Esophagus muscularis mucosa (tissue), 4 donors: ENCODE measurements at regions not wholly inside any gene's neighbourhood (a gene's known extent, or its start where the extent isn't known, plus 50 kb on each side); places are given as distances from the start of the nearest gene placed in this dataset.

Source experiments
- DNase-seq: peaks from one replicate; pipeline ENCODE4 v3.0.0-alpha.2; 2017; ENCODE audit errors: extremely low spot score
- H3K27ac ChIP-seq, 4 donors: fragments of 200-600 bp; sonication (generic); replicated peaks in 1 of 4; 1 replicate in 3 of 4; 2 replicates in 1 of 4; pipeline ENCODE4 v1.5.1; 2016 to 2019; ENCODE audit warnings: mild to moderate bottlenecking in 1 of 4
- H3K27me3 ChIP-seq, 4 donors: fragments of 200-600 bp; sonication (generic); one replicate each; pipeline versions ENCODE4 v1.5.1 to v1.6.0; 2016 to 2019
- H3K36me3 ChIP-seq, 4 donors: fragments of 200-600 bp; sonication (generic); one replicate each; pipeline ENCODE4 v1.5.1; 2016 to 2019
- H3K4me1 ChIP-seq, 4 donors: fragments of 200-600 bp; sonication (generic); one replicate each; pipeline ENCODE4 v1.5.1; 2016 to 2019
- H3K4me3 ChIP-seq, 4 donors: fragments of 200-600 bp; sonication (generic); 1 replicate in 2 of 4; 2 replicates in 2 of 4; pipeline ENCODE4 v1.5.1; 2016 to 2019; ENCODE audit warnings: mild to moderate bottlenecking in 4 of 4, moderate library complexity in 1 of 4
- H3K9me3 ChIP-seq, 4 donors: fragments of 200-600 bp; sonication (generic); 1 replicate in 3 of 4; 2 replicates in 1 of 4; pipeline ENCODE4 v1.5.1; 2016 to 2019
- EP300 ChIP-seq: sonication (generic); formaldehyde crosslinking; IDR thresholded peaks from one replicate; pipeline ENCODE4 v1.6.1; 2017; ENCODE audit warnings: antibody characterized with exemption
- POLR2A ChIP-seq: fragments of 450-650 bp; IDR thresholded peaks from one replicate; pipeline ENCODE4 v1.6.1; 2017; ENCODE audit warnings: antibody characterized with exemption, moderate library complexity, mild to moderate bottlenecking, low read depth
- POLR2AphosphoS5 ChIP-seq, 2 donors: sonication (generic); formaldehyde crosslinking; IDR thresholded peaks; one replicate each; pipeline ENCODE4 v1.6.1; 2017; ENCODE audit warnings: antibody characterized with exemption in 2 of 2
- WGBS: methylation state at CpG from one replicate; pipeline ENCODE4 v1.1.5; 2018; 5-methylcytosine and 5-hydroxymethylcytosine counted together
- intact Hi-C: fragments of 100-400 bp; cut with DNase I; formaldehyde crosslinking; loops from one replicate; pipeline ENCODE4 v1.15.1; 2023
- TF ChIP-seq, protein P1 (sequence below), 3 experiments: fragments of 200-600 bp in 2 of 3; fragments of 450-650 bp in 1 of 3; sonication (generic) in 2 of 3; IDR thresholded peaks; one replicate each; pipeline ENCODE4 v1.5.1; 2017 to 2019; ENCODE audit warnings: antibody characterized with exemption in 3 of 3, mild to moderate bottlenecking in 2 of 3, moderate library complexity in 1 of 3

DNA sequence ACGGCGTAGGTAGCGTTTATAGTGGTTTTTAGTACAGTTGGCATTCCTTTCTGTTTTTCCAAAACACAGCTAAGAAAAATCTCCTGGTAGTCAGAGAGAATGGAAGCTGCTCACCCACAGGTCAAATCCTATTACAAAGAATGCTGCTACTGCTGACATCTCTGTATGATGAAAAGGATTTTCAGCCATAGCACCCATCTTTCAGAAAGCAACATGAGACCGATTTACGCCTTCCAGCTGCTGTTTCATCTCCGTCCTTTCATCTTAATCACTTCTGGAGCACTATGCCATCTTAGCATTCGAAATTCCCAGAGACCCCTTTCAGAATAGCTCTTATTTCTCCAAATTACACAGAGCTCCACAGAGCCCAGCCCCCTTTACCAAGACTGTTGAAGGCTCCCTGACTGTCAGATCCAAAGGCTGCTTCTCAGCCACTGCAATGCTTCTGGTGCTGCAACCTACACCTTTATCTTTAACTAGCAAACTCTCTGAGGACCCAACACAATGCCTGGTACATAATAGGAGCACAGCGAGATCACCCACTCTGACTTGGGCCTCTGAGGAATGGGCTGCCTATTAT is 211.8 kb downstream of the NEDD1 start:
- WGBS = 65% methylated on average over 8 of the region's 8 CpGs
- no peak overlapping the region for H3K4me3 ChIP-seq
- no peak for TF ChIP-seq EP300
- no peak for TF ChIP-seq POLR2AphosphoS5 (IDR thresholded peaks at IDR 0.05)
- TF ChIP-seq POLR2A = no peak
- TF ChIP-seq, protein P1, sequence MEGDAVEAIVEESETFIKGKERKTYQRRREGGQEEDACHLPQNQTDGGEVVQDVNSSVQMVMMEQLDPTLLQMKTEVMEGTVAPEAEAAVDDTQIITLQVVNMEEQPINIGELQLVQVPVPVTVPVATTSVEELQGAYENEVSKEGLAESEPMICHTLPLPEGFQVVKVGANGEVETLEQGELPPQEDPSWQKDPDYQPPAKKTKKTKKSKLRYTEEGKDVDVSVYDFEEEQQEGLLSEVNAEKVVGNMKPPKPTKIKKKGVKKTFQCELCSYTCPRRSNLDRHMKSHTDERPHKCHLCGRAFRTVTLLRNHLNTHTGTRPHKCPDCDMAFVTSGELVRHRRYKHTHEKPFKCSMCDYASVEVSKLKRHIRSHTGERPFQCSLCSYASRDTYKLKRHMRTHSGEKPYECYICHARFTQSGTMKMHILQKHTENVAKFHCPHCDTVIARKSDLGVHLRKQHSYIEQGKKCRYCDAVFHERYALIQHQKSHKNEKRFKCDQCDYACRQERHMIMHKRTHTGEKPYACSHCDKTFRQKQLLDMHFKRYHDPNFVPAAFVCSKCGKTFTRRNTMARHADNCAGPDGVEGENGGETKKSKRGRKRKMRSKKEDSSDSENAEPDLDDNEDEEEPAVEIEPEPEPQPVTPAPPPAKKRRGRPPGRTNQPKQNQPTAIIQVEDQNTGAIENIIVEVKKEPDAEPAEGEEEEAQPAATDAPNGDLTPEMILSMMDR (IDR thresholded peaks at IDR 0.05) = no peak
- intact Hi-C loops = no loop called here
- no peaks in the 10 kb centered on the region for H3K27me3 ChIP-seq
- H3K4me1 ChIP-seq = no peaks in the 10 kb centered on the region
- no peak overlapping the region for H3K27ac ChIP-seq
- no peaks in the 10 kb centered on the region for H3K9me3 ChIP-seq
- H3K36me3 ChIP-seq = no peaks in the 10 kb centered on the region
- DNase-seq = no peak

DNA sequence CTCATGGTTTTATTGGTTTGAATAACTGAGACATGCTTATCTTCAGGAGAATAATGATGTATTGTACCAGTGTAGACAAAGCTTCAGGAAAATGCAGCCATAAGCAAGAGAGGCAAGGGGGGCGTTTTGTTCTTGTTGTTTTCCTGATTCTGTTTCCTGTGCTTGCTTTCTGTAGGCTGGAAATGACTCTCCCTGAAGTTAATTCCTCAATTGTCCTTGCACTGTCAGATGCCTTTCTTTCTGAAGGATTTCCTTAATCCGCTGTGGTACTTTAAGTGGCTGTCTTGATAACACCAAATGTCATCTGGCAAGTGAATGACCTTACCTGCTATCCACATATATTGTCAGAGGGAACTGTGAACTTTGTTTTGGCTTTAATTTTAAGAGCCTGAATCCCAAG is 220.0 kb downstream of the NEDD1 start:
- Histone ChIP-seq H3K36me3 (no peaks in the 10 kb centered on the region), H3K9me3 (no peaks in the 10 kb centered on the region), H3K27me3 (no peaks in the 10 kb centered on the region), H3K27ac (no peak overlapping the region), H3K4me3 (no peak overlapping the region), H3K4me1 (no peaks in the 10 kb centered on the region)
- DNase-seq = no peak
- WGBS = 36% methylated on average over 2 of the region's 2 CpGs
- intact Hi-C loops = no loop called here
- TF ChIP-seq, protein P1 (IDR thresholded peaks at IDR 0.05) = no peak
- TF ChIP-seq POLR2AphosphoS5 (IDR thresholded peaks at IDR 0.05) (no peak), EP300 (no peak), POLR2A (no peak)

DNA sequence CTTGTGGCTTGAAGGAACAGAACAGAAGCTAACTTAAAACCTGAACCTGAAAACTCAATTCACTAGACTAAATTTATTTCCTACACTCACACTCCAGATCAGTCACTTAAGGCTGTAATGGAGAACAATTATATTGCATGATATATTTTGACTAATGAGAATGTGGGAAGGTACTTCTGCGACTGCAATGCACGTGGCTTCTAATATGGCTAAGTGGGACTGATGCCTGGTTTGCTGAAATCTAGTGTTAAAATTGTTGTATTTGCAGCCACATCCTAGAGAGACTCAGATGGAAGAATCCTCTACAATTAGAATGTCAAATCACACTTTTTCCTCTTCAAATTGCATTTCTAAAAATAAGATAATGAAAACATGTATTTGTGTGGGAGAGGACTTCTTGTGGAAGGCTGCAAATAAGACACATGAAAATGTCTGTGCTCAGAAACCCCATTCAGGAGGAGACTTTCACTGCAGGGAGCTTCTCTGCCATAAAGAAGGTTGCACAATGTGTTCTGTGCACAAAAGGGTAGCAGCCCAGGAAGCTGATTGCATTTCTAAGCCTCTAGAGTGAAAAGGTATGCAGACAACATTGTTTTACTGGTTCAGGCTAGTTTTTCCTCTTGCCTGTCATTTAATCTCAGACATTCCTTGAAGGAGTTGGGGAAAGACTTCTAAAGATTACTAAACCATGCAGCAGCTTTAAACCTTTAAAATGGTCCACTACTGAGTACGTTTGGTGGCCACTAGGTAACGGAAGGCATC is 224.3 kb downstream of the NEDD1 start:
- no peak overlapping the region for H3K27ac ChIP-seq
- no peaks in the 10 kb centered on the region for H3K4me1 ChIP-seq
- no peak overlapping the region for H3K4me3 ChIP-seq
- DNase-seq = no peak
- no peaks in the 10 kb centered on the region for H3K9me3 ChIP-seq
- no peak for TF ChIP-seq POLR2A
- TF ChIP-seq POLR2AphosphoS5 (IDR thresholded peaks at IDR 0.05) = no peak
- TF ChIP-seq EP300 = no peak
- TF ChIP-seq, protein P1 (IDR thresholded peaks at IDR 0.05) = no peak
- no peaks in the 10 kb centered on the region for H3K36me3 ChIP-seq
- no peaks in the 10 kb centered on the region for H3K27me3 ChIP-seq
- WGBS = 71% methylated on average over 4 of the region's 4 CpGs
- intact Hi-C loops = no loop called here

DNA sequence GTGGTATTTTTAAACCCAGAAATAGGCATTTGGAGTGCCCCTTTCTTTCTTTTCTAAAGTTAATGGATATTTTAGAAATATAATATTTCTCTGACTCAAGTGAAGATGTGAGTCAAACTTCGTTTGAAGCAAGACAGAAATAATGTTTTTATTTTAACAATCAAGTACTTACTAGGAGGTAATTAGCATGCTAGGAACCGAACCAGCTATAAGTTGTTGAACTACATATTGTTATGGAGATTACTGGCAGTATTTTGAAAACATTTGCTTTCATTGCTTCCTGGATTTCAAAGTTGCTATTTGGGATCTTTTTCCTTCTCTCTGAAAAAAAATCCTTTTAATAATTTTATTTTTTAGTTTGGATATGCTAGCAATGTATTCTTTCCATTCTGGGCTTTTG is 225.2 kb downstream of the NEDD1 start:
- H3K27me3 ChIP-seq = no peaks in the 10 kb centered on the region
- no peak for DNase-seq
- no peaks in the 10 kb centered on the region for H3K4me1 ChIP-seq
- 61% methylated on average over 2 of the region's 2 CpGs for WGBS
- H3K36me3 ChIP-seq = no peaks in the 10 kb centered on the region
- no peak overlapping the region for H3K4me3 ChIP-seq
- no peaks in the 10 kb centered on the region for H3K9me3 ChIP-seq
- H3K27ac ChIP-seq = no peak overlapping the region
- intact Hi-C loops = no loop called here
- no peak for TF ChIP-seq POLR2A
- no peak for TF ChIP-seq POLR2AphosphoS5 (IDR thresholded peaks at IDR 0.05)
- TF ChIP-seq EP300 = no peak
- TF ChIP-seq, protein P1 (IDR thresholded peaks at IDR 0.05) = no peak
